NCI-H446 (cell line): ENCODE measurements at regions not wholly inside any gene's neighbourhood (a gene's known extent, or its start where the extent isn't known, plus 50 kb on each side); places are given as distances from the start of the nearest gene placed in this dataset.
"Not testable (repeated sequence)": the region's sequence is repeated elsewhere in the genome, so short reads cannot be mapped to it uniquely, and the experiment has no call there.

Source experiments
- DNase-seq, 2 experiments: peaks; one replicate each; lab custom pipeline; 2025; lab: John Stamatoyannopoulos, UW

- not testable (repeated sequence) for DNase-seq
Observed at GRCh38 chr1:209172792-209173542, 410.5 kb upstream of the CAMK1G start.

GRCh38 chr1:209173796-209174195 is 409.7 kb upstream of the CAMK1G start:
- not testable (repeated sequence) for DNase-seq

- DNase-seq = no peak
Observed at GRCh38 chr1:209176866-209177430, 406.6 kb upstream of the CAMK1G start.

GRCh38 chr1:209183195-209183594 is 400.3 kb upstream of the CAMK1G start:
- no peak for DNase-seq

GRCh38 chr1:209187589-209187988 is 395.9 kb upstream of the CAMK1G start:
- DNase-seq = no peak

- DNase-seq = peak; percentile 95 to 97
Observed at GRCh38 chr1:209190591-209191261, 392.8 kb upstream of the CAMK1G start.

- no peak for DNase-seq
Observed at GRCh38 chr1:209191262-209191634, 392.3 kb upstream of the CAMK1G start.

- no peak for DNase-seq
Observed at GRCh38 chr1:209196140-209196539, 387.4 kb upstream of the CAMK1G start.

GRCh38 chr1:209198961-209199750 is 384.4 kb upstream of the CAMK1G start:
- DNase-seq = no peak

- no peak for DNase-seq
Observed at GRCh38 chr1:209199822-209200221, 383.7 kb upstream of the CAMK1G start.

GRCh38 chr1:209202321-209202720 is 381.2 kb upstream of the CAMK1G start:
- DNase-seq = not testable (repeated sequence)

GRCh38 chr1:209202830-209203532 is 380.5 kb upstream of the CAMK1G start:
- DNase-seq = peak; percentile 79 to 89

GRCh38 chr1:209203533-209203895 is 380.0 kb upstream of the CAMK1G start:
- DNase-seq = no peak

GRCh38 chr1:209205039-209205438 is 378.5 kb upstream of the CAMK1G start:
- no peak for DNase-seq

- DNase-seq = no peak
Observed at GRCh38 chr1:209207126-209207700, 376.3 kb upstream of the CAMK1G start.

- peak; percentile 65 to 88 for DNase-seq
Observed at GRCh38 chr1:209207701-209208286, 375.7 kb upstream of the CAMK1G start.

- no peak for DNase-seq
Observed at GRCh38 chr1:209208648-209209047, 374.9 kb upstream of the CAMK1G start.

GRCh38 chr1:209213989-209214388 is 369.5 kb upstream of the CAMK1G start:
- no peak for DNase-seq

- DNase-seq = no peak
Observed at GRCh38 chr1:209215826-209216225, 367.7 kb upstream of the CAMK1G start.

- DNase-seq = no peak
Observed at GRCh38 chr1:209218113-209218512, 365.4 kb upstream of the CAMK1G start.

GRCh38 chr1:209218981-209219380 is 364.5 kb upstream of the CAMK1G start:
- DNase-seq = no peak
